ENCODE measurements at regions not wholly inside any gene's neighbourhood (a gene's known extent, or its start where the extent isn't known, plus 50 kb on each side); places are given as distances from the start of the nearest gene placed in this dataset.

GRCh38 chr6:119980802-119981201 is 631.2 kb upstream of the MAN1A1 start:
- WGBS (ENCODE audit: insufficient coverage, low coverage, missing lambda C conversion rate), result 0% methylated on average over 1 of the region's 1 CpG
- H3K4me1 ChIP-seq (replicated peaks in 1 of 2; ENCODE audit: control insufficient read depth in 2 of 2, insufficient read depth in 2 of 2, low read length in 2 of 2), result no peaks in the 10 kb centered on the region
- H3K4me3 ChIP-seq, result no peak overlapping the region
- H3K9me1 ChIP-seq (ENCODE audit: control insufficient read depth, insufficient read depth, low read length), result no peaks in the 10 kb centered on the region
- ChIA-PET POLR2A (no interaction called here), CTCF (ENCODE audit: low intra/inter-chr PET ratio) (no interaction called here)
- intact Hi-C loops (cut with micrococcal nuclease) (no loop called here), in situ Hi-C loops (cut with MboI) (no loop called here)
- no peak overlapping the region for H3K27ac ChIP-seq (ENCODE audit: extremely low read depth, low read depth, low read length)
- H3K27me3 ChIP-seq (ENCODE audit: control insufficient read depth in 2 of 2, insufficient read depth in 2 of 2, low read length in 2 of 2), result no peaks in the 10 kb centered on the region
- H3K4me2 ChIP-seq (ENCODE audit: insufficient read depth, low read length), result no peak overlapping the region
- no TSS peak for BruUV-seq (replicated peaks)
- ATAC-seq, result no peak
- H3K9ac ChIP-seq (ENCODE audit: insufficient read depth in 1 of 2, low read depth in 2 of 2, low read length in 2 of 2), result no peak overlapping the region
- no peaks in the 10 kb centered on the region for H3K9me3 ChIP-seq (replicated peaks; ENCODE audit: control insufficient read depth, insufficient read depth, low read depth, low read length)
- H4K20me1 ChIP-seq (replicated peaks; ENCODE audit: control insufficient read depth, insufficient read depth, low read length), result no peaks in the 10 kb centered on the region
- no peak overlapping the region for H2AFZ ChIP-seq (ENCODE audit: low read depth, low read length)
- FAIRE-seq, result no peak
- H3K79me2 ChIP-seq (ENCODE audit: control insufficient read depth, insufficient read depth, low read length), result no peaks in the 10 kb centered on the region
- H3K36me3 ChIP-seq (ENCODE audit: control insufficient read depth, insufficient read depth, low read length), result no peaks in the 10 kb centered on the region
- no peak for DNase-seq (ENCODE audit: extremely low read depth in 1 of 4, low spot score in 3 of 4)
- TF ChIP-seq ZNF354B (CRISPR knock-in tag; IDR thresholded peaks at IDR 0.05), result no peak
- TF ChIP-seq CREM (IDR thresholded peaks at IDR 0.05; ENCODE audit: low read depth), result no peak
- TF ChIP-seq, protein P1, sequence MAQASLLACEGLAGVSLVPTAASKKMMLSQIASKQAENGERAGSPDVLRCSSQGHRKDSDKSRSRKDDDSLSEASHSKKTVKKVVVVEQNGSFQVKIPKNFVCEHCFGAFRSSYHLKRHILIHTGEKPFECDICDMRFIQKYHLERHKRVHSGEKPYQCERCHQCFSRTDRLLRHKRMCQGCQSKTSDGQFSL (CRISPR knock-in tag; IDR thresholded peaks at IDR 0.05), result no peak
- TF ChIP-seq, protein P1 (tag; IDR thresholded peaks at IDR 0.05), result no peak
- TF ChIP-seq RAD21 (CRISPR knock-in tag; conservative IDR thresholded peaks at IDR 0.05 in 1 of 2, IDR thresholded peaks at IDR 0.05 in 1 of 2), result no peak
- TF ChIP-seq EP300 (IDR thresholded peaks at IDR 0.05; ENCODE audit: low read length), result no peak
- no peak for TF ChIP-seq GMEB1 (CRISPR knock-in tag; IDR thresholded peaks at IDR 0.05)
- TF ChIP-seq, protein P2, sequence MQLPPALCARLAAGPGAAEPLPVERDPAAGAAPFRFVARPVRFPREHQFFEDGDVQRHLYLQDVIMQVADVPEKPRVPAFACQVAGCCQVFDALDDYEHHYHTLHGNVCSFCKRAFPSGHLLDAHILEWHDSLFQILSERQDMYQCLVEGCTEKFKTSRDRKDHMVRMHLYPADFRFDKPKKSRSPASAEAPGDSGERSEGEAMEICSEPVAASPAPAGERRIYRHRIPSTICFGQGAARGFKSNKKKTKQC (CRISPR knock-in tag; IDR thresholded peaks at IDR 0.05), result no peak
- TF ChIP-seq E4F1 (CRISPR knock-in tag; IDR thresholded peaks at IDR 0.05; ENCODE audit: borderline replicate concordance), result no peak
- TF ChIP-seq CLOCK (CRISPR knock-in tag; IDR thresholded peaks at IDR 0.05; ENCODE audit: borderline replicate concordance), result no peak
- TF ChIP-seq ZNF324 (CRISPR knock-in tag; IDR thresholded peaks at IDR 0.05), result no peak
- no peak for TF ChIP-seq ZBTB26 (CRISPR knock-in tag; IDR thresholded peaks at IDR 0.05)
- TF ChIP-seq ZNF174 (CRISPR knock-in tag; IDR thresholded peaks at IDR 0.05), result no peak
- TF ChIP-seq HMG20A (CRISPR knock-in tag; conservative IDR thresholded peaks at IDR 0.05), result no peak
